Heart left ventricle (tissue), 16 donors: ENCODE measurements at regions not wholly inside any gene's neighbourhood (a gene's known extent, or its start where the extent isn't known, plus 50 kb on each side); places are given as distances from the start of the nearest gene placed in this dataset.

Experiments
- ATAC-seq, 4 donors: fragments of 200-7000 bp; cut with Tn5 transposase; one replicate each; pipeline ENCODE4 v1.9.1; 2020 to 2022; ENCODE audit warnings: moderate library complexity in 4 of 4, mild to moderate bottlenecking in 3 of 4, moderate number of reproducible peaks in 1 of 4
- DNase-seq, 5 donors: peaks; one replicate each; pipeline ENCODE4 v3.0.0-alpha.2; 2020
- H3K27ac ChIP-seq, 12 donors: fragments of 200-600 bp; sonication (generic) in 4 of 12; one replicate each; pipeline versions ENCODE4 v1.5.0 to v1.8.0; 2016 to 2022; ENCODE audit warnings: mild to moderate bottlenecking in 2 of 12
- H3K27me3 ChIP-seq, 9 donors: fragments of 200-600 bp; sonication (generic) in 2 of 9; one replicate each; pipeline versions ENCODE4 v1.5.1 to v1.8.0; 2016 to 2022; ENCODE audit warnings: mild to moderate bottlenecking in 3 of 9
- H3K36me3 ChIP-seq, 9 donors: fragments of 200-600 bp; sonication (generic) in 2 of 9; one replicate each; pipeline versions ENCODE4 v1.5.0 to v1.8.0; 2018 to 2022; ENCODE audit warnings: mild to moderate bottlenecking in 2 of 9
- H3K4me1 ChIP-seq, 12 donors: fragments of 200-600 bp; sonication (generic) in 4 of 12; one replicate each; pipeline versions ENCODE4 v1.5.0 to v1.8.0; 2016 to 2022; ENCODE audit warnings: mild to moderate bottlenecking in 3 of 12
- H3K4me3 ChIP-seq, 12 donors: fragments of 200-600 bp; sonication (generic) in 4 of 12; one replicate each; pipeline versions ENCODE4 v1.5.0 to v1.8.0; 2017 to 2022; ENCODE audit warnings: mild to moderate bottlenecking in 9 of 12, moderate library complexity in 4 of 12
- H3K9me3 ChIP-seq, 12 donors: fragments of 200-600 bp; sonication (generic) in 4 of 12; one replicate each; pipeline versions ENCODE4 v1.5.0 to v1.8.0; 2016 to 2022; ENCODE audit warnings: mild to moderate bottlenecking in 1 of 12
- POLR2A ChIP-seq, 2 donors: fragments of 450-650 bp; IDR thresholded peaks; one replicate each; pipeline ENCODE4 v1.6.1; 2017; ENCODE audit warnings: antibody characterized with exemption in 2 of 2, mild to moderate bottlenecking in 2 of 2, moderate library complexity in 2 of 2
- WGBS, 4 donors: extraction: QIAGEN DNeasy Blood & Tissue Kit in 2 of 4; methylation state at CpG; one replicate each; pipeline versions ENCODE4 v1.1.5 to v1.1.7; 2013 to 2018; 5-methylcytosine and 5-hydroxymethylcytosine counted together
- intact Hi-C, 10 donors: fragments of 100-400 bp; cut with DNase I; formaldehyde crosslinking; loops; one replicate each; pipeline versions ENCODE4 v1.11.1 to v1.14.2; 2022
- TF ChIP-seq, protein P1 (sequence below), 12 donors: fragments of 200-600 bp; sonication (generic) in 4 of 12; IDR thresholded peaks; one replicate each; pipeline versions ENCODE4 v1.5.0 to v1.8.0; 2018 to 2022; ENCODE audit warnings: antibody characterized with exemption in 12 of 12, mild to moderate bottlenecking in 5 of 12
- donor health status: ischemic (EF 13 %, LVEDD 7.1; RV severe dilation, severe dysfunction).
- donor health status: healthy with polysubstance abuse.
- donor health status: DM: no; HTN: yes; CAD: no.
- donor health status: DM: no; HTN: no; CAD: no.
- donor health status: ischemic (EF 25% LVEDD 6.9; RV normal size, moderate dysfunction).
- donor health status: ischemic (EF 25% LVEDD 5.7; RV mildly dilated, moderate dysfunction).
- donor health status: healthy.
- donor health status: DM: yes; HTN: yes; CAD: no.
- donor health status: ischemic (EF 35%, LVEDD 5.7; RV mildly dilated, moderate dysfunction).
- donor health status: nonischemic (EF 11% LVEDD 7.7; RV severe dilation, severe dysfunction).
- donor health status: DM: yes; HTN: yes; CAD: no.
- donor health status: PGD.
- donor health status: ischemic (EF 29% LVEDD 5.4; RV normal size, mild dysfunction).
- donor health status: nonischemic (EF 23%, LVEDD 6.1; RV moderate dilation, normal function).

DNA sequence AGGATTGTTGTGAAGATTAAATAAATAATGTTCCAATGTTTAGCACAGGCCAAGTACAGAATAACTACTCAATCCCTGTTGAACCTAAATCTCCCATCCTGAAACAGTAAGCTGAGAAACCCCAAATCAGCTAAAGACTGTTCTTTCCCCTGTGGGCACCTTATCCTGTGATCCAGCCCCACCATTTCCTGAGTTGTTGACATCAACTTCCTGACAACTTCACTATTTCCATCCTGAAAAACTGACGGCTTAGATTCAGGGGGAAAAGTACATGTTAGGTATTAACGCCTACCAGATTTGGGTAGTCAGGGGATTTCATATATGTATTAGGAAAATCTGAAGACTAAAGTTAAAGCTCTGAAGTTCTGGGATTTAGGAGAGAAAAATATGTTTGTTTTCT, 51.7 kb upstream of the PALMD start:
- intact Hi-C loops, result loop anchor here in 3 of 10 donors (10.0 kb wide), 3 partner anchors 51 to 111 kb away; partner anchors contain the start of gene PALMD (in 1 of the 3)
- no peak for ATAC-seq

DNA sequence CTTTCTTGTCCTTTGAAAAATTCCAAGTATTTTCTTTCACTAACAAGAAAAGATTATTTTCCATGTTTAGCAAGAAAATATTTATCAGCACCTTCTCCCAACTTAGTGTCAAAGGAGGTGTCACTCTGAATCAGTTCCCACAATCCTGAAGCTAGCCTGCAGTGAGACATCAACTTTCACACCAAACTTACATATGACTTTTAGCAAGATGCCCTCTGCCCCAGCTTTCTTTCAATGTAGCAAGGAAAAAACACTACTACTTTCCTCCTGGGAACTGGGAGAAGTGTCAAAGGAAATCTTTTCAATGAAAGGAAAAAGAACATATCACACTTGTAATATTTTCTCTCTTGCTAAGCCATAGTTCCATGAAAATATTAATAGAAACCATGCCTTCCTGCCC, 50.9 kb upstream of the PALMD start:
- Histone ChIP-seq H3K27ac (peak overlapping the region in 1 of 12 donors; percentile 11), H3K27me3 (no peaks in the 10 kb centered on the region), H3K9me3 (no peaks in the 10 kb centered on the region), H3K4me3 (no peak overlapping the region), H3K36me3 (no peaks in the 10 kb centered on the region), H3K4me1 (peaks cover 0 to 42% (median 18%) of the 10 kb centered on the region in 12 donors)
- intact Hi-C loops, result loop anchor here in 4 of 10 donors (5.0 to 10.0 kb wide), 6 partner anchors 50 to 112 kb away; partner anchors contain the start of gene PALMD (in 1 of the 4)
- no peak for DNase-seq
- ATAC-seq, result no peak
- TF ChIP-seq, protein P1, sequence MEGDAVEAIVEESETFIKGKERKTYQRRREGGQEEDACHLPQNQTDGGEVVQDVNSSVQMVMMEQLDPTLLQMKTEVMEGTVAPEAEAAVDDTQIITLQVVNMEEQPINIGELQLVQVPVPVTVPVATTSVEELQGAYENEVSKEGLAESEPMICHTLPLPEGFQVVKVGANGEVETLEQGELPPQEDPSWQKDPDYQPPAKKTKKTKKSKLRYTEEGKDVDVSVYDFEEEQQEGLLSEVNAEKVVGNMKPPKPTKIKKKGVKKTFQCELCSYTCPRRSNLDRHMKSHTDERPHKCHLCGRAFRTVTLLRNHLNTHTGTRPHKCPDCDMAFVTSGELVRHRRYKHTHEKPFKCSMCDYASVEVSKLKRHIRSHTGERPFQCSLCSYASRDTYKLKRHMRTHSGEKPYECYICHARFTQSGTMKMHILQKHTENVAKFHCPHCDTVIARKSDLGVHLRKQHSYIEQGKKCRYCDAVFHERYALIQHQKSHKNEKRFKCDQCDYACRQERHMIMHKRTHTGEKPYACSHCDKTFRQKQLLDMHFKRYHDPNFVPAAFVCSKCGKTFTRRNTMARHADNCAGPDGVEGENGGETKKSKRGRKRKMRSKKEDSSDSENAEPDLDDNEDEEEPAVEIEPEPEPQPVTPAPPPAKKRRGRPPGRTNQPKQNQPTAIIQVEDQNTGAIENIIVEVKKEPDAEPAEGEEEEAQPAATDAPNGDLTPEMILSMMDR (IDR thresholded peaks at IDR 0.05), result no peak
- TF ChIP-seq POLR2A (IDR thresholded peaks at IDR 0.05), result no peak

More for the DNA sequence above, 51.7 kb upstream of the PALMD start:
- no peak for DNase-seq
- Histone ChIP-seq H3K4me1 (peaks cover 0 to 37% (median 15%) of the 10 kb centered on the region in 12 donors), H3K27me3 (no peaks in the 10 kb centered on the region), H3K9me3 (no peaks in the 10 kb centered on the region), H3K27ac (peak overlapping the region in 3 of 12 donors; percentile 7 to 51 (median 10)), H3K36me3 (no peaks in the 10 kb centered on the region), H3K4me3 (no peak overlapping the region)
- WGBS, 4 donors, result 44 to 59% (median 47%) methylated on average over 2 of the region's 2 CpGs
- TF ChIP-seq POLR2A (IDR thresholded peaks at IDR 0.05), result no peak
- TF ChIP-seq, protein P1 (IDR thresholded peaks at IDR 0.05), result no peak

DNA sequence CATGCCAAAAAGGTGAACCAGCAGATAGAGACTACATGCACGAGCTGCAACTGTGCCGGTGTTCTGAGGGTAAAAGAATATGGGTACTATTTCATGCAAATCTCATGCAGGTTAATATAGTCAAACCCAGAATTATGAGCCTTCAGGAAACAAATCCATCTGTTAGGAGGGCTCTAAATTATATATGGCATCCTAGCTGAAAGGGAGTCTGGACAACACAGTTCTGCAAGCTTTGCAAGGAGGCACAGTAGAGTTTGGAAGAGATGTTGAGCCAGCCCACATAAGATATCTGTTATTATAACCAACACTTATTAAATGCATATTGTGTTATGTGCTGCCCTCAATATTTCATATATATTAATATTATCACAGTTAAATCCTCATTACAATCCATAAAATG, 50.5 kb upstream of the PALMD start:
- H3K4me1 ChIP-seq, result peaks cover 0 to 42% (median 17%) of the 10 kb centered on the region in 12 donors
- intact Hi-C loops, result loop anchor here in 4 of 10 donors (5.0 to 10.0 kb wide), 6 partner anchors 49 to 112 kb away; partner anchors contain the start of gene PALMD (in 1 of the 4)
- H3K9me3 ChIP-seq, result no peaks in the 10 kb centered on the region
- ATAC-seq, result no peak
- no peak for DNase-seq
- TF ChIP-seq, protein P1 (IDR thresholded peaks at IDR 0.05), result no peak
- TF ChIP-seq POLR2A (IDR thresholded peaks at IDR 0.05), result no peak
- 20 to 46% (median 31%) methylated on average over 2 of the region's 2 CpGs for WGBS, 4 donors
- H3K27me3 ChIP-seq, result no peaks in the 10 kb centered on the region
- H3K27ac ChIP-seq, result no peak overlapping the region
- no peak overlapping the region for H3K4me3 ChIP-seq
- H3K36me3 ChIP-seq, result no peaks in the 10 kb centered on the region
